Cardiac fibroblast (primary cell): ENCODE measurements at regions not wholly inside any gene's neighbourhood (a gene's known extent, or its start where the extent isn't known, plus 50 kb on each side); places are given as distances from the start of the nearest gene placed in this dataset.

Experiments
- DNase-seq, 2 donors: peaks; one replicate each; pipeline versions ENCODE4 v3.0.0 to v3.0.0-alpha.2; 2010; ENCODE audit warnings: low read depth in 2 of 2
- H3K4me3 ChIP-seq, 2 donors: replicated peaks in 1 of 2; 1 replicate in 1 of 2; 2 replicates in 1 of 2; pipeline ENCODE4 v1.5.1; 2011; ENCODE audit warnings: low read depth in 2 of 2, low read length in 2 of 2, mild to moderate bottlenecking in 2 of 2, moderate library complexity in 1 of 2
- CTCF ChIP-seq: IDR thresholded peaks from one replicate; pipeline ENCODE4 v1.5.1; 2011; ENCODE audit warnings: low read depth, mild to moderate bottlenecking, low read length, inconsistent platforms

GRCh38 chr2:47999512-47999911 is 93.2 kb upstream of the FBXO11 start:
- H3K4me3 ChIP-seq = no peak overlapping the region
- TF ChIP-seq CTCF = no peak
- DNase-seq = no peak

GRCh38 chr2:48001498-48001897 is 95.2 kb upstream of the FBXO11 start:
- no peak for DNase-seq
- TF ChIP-seq CTCF = no peak
- no peak overlapping the region for H3K4me3 ChIP-seq

- TF ChIP-seq CTCF = no peak
These were observed 99.8 kb upstream of the FBXO11 start for GRCh38 chr2:48006094-48006493.

GRCh38 chr2:48007699-48008268 is 101.5 kb upstream of the FBXO11 start:
- DNase-seq = no peak
- no peak overlapping the region for H3K4me3 ChIP-seq
- no peak for TF ChIP-seq CTCF

More at GRCh38 chr2:48006094-48006493, 99.8 kb upstream of the FBXO11 start:
- peak in 1 of 2 donors; percentile 8 for DNase-seq
- H3K4me3 ChIP-seq = no peak overlapping the region

- H3K4me3 ChIP-seq = no peak overlapping the region
- peak in 1 of 2 donors; percentile 5 for DNase-seq
- no peak for TF ChIP-seq CTCF
These were observed 103.0 kb upstream of the FBXO11 start for GRCh38 chr2:48009256-48009655.

- no peak overlapping the region for H3K4me3 ChIP-seq
- DNase-seq = no peak
These were observed 109.1 kb upstream of the FBXO11 start for GRCh38 chr2:48015421-48015820.

More at GRCh38 chr2:48015421-48015820, 109.1 kb upstream of the FBXO11 start:
- no peak for TF ChIP-seq CTCF
